Activated T-cell treated with anti-CD3 and anti-CD28 coated beads for 48 hours (primary cell): ENCODE measurements at regions not wholly inside any gene's neighbourhood (a gene's known extent, or its start where the extent isn't known, plus 50 kb on each side); places are given as distances from the start of the nearest gene placed in this dataset.
A peak's percentile ranks its signal among the peaks of the same experiment; 100 is the strongest.
"Not testable (repeated sequence)": the region's sequence is repeated elsewhere in the genome, so short reads cannot be mapped to it uniquely, and the experiment has no call there.

Source experiments
- DNase-seq: peaks from one replicate; pipeline ENCODE4 v3.0.0-alpha.2; 2020; ENCODE audit warnings: low read depth

DNA sequence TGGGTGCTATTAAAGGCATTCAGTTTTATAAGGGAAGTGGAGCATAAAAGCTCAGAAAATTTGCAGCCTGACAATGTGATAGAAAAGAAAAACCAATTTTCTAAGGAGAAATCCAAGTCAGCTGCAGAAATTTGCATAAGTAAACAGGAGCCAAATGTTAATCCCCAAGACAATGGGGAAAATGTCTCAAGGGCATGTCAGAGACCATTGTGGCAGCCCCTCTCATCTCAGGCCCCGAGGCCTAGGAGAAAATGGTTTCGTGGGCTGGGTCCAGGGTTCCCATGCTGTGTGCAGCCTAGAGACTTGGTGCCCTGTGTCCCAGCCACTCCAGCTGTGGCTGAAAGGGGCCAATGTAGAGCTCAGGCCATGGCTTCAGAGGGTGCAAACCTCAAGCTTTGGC is 150.8 kb upstream of the E2F7 start:
- DNase-seq: not testable (repeated sequence)

DNA sequence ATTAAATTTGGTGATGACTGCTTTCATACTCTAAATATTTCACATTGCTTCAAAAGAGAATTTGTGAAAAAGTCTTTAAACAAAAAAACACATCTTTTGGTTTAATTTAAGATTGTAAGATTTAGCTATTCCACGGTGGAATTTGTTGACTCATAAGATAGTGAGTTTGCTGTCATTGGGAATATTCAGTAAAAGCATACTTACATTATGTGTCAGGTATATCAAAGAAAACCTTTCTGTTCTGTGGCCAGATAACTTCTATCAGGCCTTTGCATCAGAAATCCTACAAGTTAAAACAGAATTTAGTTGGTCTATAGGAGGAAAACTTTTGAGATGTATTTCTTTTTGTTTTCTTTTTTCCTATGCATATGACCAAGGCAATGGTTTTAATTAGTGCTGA is 148.8 kb upstream of the E2F7 start:
- DNase-seq: no peak

DNA sequence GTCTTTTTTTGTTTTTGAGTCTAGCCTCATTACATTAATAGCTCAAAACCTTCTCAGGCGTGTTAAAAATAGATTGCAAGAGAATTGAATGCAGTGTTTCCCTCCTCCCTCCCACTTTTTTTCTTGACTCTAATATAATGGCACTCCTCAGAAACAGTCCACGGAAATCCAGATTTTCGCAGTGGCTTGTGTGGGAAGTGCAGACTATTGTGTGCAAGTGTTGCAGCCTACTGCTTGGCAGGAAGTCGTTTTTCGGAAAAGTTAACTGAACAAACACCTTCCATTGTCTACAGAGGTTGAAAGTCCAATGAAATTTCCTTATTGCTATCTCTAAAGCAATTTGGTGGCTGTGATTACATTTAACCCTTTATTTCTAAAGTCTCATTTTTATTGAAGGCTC is 147.9 kb upstream of the E2F7 start:
- no peak for DNase-seq

DNA sequence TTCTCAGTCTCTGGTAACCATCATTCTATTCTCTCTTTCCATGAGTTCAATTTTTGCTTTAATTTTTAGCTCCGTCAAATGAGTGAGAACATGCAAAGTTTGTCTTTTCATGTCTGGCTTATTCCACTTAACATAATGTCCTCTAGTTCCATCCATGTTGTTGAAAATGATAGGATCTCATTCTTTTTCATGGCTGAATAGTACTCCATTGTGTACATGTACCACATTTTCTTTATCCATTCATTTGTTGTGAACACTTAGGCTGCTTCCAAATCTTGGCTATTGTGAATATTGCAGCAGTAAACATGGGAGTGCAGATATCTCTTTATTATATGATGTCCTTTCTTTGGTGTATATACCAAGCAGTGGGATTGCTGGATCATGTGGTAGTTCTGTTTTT is 145.4 kb upstream of the E2F7 start:
- no peak for DNase-seq

DNA sequence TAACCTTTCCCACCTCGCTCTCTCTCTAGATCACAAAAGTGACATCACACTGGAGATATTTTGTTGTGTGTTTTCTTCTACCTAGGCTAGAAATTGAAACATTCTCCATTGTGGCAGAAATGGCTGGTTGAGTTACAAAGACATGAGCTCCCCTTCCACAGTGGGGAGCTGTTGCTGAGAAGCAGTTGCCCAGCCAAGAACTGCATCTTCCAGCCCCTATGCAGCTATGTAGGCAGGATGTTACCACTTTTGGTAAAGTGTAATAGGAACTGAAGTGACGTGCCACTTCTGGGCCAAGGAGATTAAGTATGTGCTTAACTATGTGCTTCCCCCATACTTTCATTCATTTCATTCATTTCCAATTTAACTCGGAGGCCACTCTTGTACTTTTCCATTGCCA is 138.7 kb upstream of the E2F7 start:
- DNase-seq: no peak

DNA sequence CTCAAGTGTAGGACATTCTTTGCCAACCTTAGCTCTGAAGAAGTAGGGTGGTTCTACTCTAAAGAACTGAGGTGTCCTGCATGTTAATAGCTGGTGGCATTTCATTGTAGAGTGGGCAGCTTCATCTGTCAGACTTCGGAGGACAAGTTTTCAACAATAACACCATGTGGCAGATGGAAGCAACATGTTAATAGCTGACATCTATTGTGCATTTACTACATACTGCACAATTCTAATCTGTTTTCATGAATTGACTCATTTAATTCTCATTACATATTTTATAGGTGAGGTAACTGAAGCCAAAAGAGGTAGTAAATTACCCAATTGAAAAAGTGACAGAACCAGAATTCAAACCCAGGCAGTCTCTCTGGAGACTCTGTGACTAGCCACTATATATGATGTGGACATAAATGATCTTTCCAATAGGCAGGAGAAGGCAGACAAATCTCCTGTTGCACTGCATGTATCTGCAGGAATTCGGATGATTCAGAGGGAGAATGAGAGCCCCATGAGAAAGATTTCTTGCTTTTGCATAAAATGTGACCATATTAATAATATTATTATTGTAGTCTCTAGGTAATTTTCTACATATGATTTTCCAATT is 137.2 kb upstream of the E2F7 start:
- DNase-seq: no peak

DNA sequence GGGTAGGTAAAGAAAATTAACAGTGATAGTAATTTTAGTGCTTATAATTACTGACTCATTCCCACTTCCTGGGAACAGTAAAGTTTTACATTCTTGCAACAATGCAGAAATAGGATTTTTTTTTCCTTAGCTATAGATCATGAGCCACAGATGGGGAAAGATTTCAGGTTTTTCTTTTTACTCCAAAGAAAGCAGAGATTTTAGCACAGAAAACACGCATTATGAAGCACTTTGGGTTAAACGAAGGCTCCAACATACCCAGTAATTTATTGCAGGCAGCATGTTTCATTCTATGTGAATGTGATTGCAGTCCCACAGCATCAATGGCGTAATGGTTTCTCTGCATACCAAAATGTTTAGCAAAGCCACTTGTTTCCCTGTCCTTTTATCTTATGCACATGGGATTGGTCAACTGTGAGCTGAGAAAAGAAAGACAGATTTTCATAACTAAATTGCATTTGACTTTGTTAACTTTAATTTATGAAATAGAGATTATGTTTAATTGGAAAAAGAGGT is 124.6 kb upstream of the E2F7 start:
- DNase-seq: no peak

DNA sequence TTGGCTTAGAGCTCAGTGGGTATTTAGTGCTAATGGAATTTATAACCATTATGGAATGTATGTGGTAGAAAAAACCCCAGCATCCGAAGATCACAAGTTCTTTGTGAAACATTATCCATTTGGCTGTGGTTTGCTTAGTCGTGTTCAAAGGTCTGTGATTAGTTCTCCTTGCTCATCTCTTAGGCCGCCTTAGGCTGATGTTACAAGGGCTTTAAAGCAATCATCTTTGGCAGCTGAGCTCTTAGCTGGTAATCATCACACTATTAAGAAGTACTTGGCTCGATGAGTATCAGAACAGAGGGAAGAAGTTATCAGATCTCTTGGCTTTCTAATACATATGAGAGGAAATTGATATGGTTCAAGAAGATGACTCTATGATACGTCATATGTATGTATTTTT is 124.1 kb upstream of the E2F7 start:
- DNase-seq: no peak

DNA sequence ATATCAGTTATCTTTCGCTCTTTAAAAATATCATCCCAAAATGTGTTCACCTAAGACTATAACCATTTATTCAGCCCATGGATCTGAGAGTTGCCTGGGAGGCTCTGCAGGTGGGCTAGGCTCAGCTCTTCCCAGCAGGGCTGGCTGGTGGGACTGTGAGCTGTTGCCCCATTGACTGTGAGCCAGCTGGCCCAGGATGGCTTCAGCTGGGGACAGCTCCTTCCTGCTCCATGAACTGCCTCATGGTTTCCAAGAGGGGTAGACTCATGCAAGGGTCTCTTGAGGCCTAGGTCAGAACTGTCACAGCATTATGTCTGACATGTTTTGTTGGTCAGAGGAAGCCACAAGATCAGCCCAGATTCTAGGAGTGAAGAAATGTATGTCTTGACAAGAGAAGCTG is 114.1 kb upstream of the E2F7 start:
- DNase-seq: no peak

DNA sequence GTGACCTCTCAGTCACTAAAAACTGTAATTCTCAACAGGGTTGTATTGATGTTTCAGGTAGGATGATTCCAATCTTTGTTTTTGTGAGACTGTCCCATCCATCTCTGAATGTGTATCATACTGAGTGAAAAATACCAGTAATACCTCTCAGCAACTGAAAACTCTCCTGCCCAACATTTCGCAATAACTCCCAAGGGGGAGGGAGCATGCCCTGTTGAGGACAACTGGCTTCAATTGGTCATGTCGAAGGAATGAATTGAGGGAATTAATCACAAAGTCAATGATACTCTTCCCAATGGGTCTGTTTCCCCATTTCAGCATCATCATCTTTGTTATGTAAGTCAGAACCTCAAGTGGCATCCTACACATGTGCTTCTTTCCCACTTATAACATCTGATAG is 102.4 kb upstream of the E2F7 start:
- DNase-seq: no peak

DNA sequence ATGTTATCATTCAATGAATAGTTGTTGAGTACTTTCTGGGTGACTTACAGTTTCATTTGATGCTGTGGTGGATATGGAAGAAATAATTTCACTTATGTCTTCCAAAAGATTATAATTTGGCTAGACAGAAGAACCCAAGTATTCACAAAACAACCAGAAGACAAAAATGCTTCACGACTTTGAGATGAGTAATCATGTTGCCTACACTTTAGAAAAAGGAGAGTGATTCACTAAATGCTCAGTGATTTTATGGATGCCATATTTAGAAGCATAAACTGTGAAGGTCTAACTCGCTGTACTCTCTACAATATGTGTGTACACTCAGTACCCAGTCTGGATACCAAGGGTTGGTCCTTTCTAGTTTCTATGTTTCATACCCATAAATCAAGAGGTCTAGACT is 101.3 kb upstream of the E2F7 start:
- DNase-seq: no peak

DNA sequence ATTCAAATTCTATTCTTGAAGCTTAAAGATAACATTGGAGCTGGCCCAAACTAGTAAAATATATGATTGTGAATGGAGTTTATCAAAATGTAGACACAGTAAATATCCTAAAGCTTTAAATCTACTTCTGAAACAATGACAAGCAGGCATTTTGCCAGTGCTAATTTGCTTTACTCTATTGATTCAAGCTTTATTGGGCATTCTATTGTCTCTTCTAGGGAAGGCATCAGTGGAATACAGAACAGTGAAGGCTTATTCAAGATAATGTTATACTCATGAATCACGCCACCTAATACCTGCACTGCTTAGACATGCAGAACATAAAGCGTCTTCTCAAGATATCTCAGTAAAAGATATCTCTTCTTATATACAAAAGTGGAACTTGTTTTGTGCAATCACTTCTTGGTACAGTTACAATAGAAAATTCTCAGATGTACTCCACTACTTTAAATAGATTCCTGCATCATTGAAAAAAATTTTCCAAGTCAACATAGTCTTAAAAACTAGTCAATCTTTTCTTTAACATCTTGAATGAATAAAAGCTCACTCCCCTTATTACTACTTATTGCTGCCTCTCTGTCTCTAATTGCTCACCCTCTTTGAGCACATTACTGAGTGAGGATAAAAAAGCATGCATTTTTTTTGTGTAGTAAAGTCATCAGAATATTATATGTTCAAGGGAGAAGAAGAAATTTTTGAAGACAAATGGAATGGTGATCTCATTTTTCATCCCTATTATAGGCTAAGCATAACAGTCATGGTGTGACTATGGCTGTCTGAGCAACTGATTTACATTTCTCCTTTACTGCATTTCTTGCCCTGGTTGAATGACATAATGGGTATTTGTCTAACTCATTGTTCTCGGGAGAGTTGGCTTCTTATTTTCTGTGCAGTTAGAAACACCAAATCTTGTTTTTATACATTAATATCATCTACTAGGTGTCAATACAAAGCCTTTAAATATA is 98.0 kb upstream of the E2F7 start:
- DNase-seq: no peak

DNA sequence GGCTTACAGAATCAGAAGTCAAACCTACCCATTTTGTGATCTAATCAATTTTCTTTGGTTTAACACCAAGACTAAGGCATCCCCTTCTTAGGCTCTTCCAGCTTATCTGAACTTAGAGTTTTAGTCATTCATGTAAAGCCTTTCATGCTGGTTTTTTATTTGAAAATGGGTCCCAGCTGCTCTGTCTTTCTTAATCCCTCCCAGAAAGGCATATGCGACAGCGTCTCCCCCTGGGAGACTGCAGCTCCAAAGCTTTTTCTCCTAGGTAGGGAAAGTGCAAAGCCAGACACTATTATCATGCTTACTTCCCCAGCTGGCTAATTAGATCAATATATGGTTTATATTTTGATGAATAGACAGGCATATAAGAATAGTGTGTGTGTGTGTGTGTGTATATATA is 96.6 kb upstream of the E2F7 start:
- DNase-seq: no peak

DNA sequence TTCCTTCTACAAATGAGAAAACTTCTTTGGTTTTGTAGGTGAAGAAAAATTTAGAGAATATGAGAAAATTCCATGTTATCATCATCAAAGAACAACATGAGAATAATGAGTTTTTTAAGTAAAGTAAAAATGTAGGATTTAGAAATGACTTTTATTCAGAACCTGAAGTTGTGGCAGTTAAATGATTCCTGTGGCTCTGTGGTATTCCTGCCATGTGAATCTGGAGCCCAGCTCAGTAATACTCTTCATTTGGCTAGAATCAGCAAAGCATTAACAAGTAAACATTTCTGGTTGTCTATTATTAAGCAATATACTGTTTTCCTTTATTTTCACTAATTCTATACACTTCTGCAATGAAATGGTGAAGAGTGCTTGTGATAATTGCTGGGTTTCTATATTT is 95.6 kb upstream of the E2F7 start:
- no peak for DNase-seq

DNA sequence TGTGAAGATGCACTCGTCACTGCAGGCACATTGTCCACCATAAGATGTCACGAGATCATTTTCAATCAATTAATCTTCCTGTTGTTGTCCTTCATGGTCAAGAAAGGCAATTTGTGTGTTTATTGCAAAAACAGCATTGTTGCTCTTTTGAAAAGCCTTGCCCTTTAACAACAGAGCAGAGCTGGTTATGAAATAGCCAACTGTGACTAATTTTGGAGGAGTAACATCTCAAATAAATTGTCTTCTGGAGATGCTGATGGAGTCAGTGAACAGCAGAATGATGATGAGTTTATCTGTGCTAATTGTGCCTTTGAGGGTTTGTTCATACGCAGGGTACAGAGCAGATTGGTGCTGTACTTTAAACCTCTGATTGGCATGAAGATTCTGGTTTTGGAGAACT is 88.3 kb upstream of the E2F7 start:
- DNase-seq: no peak

DNA sequence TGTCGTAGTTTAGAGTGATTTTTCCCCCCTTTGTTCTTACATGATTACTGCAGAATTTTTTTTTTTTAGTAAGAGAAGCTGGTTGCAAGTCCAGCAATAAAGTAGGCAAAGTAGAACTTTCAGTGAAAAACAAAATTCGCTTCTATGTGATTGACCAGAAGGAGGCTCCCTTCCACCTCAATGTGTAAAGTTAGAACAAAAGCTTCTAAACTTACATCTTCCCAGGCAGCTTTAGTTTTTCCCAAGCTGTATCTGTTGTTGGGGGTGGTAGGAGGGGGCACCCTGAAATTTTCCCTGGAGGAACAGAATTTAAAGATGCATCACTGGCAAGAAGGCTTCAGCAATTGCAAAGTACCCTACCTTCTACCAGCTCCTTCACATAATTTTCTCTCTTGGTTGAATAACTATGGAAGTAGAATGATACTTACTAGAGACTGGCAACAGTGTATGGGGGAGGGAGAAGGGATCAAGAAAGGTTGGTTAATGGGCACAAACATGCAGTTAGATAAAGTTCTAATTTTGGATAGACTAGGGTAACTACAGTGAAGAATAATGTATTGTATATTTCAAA is 87.3 kb upstream of the E2F7 start:
- DNase-seq: no peak

DNA sequence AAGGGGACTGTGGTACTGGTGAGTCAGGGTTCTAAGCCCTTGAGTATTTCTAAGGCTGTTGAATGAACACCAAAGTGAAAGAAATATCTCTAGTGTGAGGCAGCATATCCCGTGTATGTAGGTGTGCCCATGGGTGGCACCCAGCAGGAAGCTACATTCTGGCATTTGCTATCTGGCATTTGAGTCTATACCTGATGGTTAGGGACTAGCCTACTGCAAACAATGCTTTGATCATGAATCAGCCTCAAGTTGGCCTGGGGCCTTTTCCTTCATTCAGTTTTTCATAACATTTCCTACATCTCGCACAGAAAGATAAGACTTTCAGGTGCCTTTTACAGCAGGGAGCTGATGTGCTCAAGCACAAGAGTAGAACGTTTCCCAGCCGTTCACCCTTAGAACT is 85.7 kb upstream of the E2F7 start:
- DNase-seq: no peak

DNA sequence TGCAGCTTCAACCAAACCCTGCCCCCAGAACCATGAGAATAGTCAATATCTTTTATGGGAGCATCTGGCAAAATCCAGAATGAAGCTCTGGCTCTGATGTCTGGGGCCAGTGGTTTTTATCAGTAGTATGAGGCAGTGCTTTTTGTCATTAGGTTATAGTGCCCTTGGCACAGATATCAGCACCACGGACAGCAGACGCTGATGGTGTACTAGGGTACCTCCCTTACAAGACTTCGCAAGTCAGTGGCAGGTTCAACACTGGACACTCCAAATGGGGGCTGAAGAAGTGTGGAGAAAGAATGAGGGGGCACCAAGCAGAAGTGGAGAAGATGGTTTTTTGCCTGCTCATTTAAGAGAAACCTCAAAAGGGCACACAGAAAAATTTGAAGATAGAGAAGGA is 68.2 kb upstream of the E2F7 start:
- DNase-seq: peak; percentile 1

DNA sequence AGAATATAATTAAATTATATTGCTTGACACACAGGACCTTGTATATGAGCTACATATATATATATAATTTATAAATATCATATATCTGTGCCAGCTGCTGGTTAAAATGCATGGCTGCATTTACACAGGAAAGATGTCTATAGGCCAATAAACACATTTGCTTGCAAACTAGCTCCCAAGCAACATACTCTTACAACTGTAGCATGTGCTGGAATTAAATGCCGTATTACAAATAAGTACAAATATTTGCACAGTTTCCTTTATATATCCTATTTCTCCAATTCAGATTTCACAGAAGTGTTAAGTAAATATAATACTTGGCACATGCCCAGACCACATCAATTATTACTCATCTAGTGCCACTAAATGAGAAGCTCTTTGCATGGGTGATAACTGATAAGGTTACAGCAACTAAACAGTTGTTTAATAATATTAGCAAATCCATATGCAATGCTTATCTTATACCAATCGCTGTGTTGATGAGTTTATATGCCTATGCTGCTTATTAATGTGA is 66.7 kb upstream of the E2F7 start:
- no peak for DNase-seq

DNA sequence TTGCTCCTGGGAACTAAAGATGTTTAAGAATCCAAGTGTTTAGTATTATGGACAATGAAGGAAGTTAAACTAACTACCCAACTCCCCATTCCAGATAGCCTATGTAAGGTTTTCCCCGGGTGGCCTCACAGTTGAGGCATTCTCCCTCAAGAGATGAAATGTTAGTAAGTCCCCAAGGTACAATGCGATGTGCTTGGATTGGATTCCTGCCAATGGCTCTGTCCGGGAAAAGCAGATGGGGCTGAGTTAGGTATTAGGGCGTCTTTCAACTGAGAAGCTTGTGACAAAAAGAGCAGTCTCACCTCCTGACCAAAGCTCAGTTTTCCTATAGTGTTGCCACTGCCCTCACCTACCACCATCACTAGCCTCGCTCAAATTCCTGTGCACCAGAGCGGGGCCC is 64.8 kb upstream of the E2F7 start:
- DNase-seq: no peak

DNA sequence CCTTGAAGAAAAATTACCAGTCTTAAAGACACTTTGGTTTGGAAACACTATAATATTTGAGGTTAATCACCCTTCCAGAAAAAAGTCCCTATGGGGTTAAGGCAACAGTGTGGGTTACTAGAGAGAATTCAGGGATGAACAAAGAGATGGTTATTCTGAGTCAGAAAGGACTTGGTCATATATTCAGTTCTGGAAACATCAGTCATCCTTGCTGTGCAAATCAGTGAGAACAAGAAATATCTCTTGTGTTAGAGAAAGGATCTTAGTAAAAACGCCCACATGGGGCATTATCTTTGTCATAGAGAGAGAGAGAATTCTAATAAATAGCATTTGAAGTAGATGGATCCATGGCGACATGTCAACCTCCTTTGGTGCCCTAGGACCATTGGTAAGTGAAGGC is 59.4 kb upstream of the E2F7 start:
- DNase-seq: no peak

DNA sequence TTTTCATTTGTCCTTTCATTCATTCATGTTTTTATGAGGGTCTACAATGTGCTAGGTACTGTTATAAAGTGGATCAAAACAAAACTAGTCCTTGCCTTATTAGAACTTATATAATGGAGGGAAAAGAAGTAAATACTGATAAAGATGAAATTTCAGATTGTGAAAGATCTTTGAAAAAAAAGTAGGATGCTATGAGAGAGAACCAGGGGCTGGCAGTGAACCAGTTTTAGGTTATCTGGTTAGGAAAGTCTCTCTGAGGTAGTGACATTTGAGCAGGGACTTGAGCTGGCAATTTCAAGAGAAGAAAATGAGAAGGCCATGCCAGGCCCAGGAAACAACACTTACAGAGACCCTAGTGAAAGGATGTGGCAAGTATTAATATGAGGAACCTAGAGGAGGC is 57.3 kb upstream of the E2F7 start:
- no peak for DNase-seq

DNA sequence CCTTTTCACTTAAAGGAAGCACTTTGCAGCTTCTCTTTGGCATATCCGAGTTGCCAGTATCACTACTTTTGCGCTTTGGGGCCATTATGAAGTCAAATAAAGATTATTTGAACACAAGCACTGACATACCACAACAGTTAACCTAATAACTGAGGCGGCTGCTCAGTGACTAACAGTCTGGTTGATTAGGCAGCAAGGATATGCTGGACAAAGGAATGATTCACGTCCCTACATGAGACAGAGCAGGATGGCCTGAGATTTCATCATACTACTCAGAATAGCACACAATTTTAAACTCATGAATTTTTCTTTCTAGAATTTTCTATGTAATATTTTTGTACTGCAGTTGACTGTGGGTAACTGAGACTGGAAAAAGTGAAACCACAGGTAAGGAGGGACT is 56.9 kb upstream of the E2F7 start:
- no peak for DNase-seq
